MG63 (cell line): ENCODE measurements at regions not wholly inside any gene's neighbourhood (a gene's known extent, or its start where the extent isn't known, plus 50 kb on each side); places are given as distances from the start of the nearest gene placed in this dataset.

Experiments
- DNase-seq: peaks from one replicate; pipeline ENCODE4 v3.0.0-alpha.2; 2020
- H3K27me3 ChIP-seq: fragments of 250-450 bp; sonication (Bioruptor Pico); 2 replicates; pipeline ENCODE4 v1.5.1; 2020; ENCODE audit warnings: mild to moderate bottlenecking, moderate library complexity
- H3K36me3 ChIP-seq: fragments of 250-450 bp; sonication (Bioruptor Pico); 2 replicates; pipeline ENCODE4 v1.5.1; 2020; ENCODE audit warnings: mild to moderate bottlenecking, moderate library complexity
- H3K4me3 ChIP-seq: fragments of 250-450 bp; sonication (Bioruptor Pico); 2 replicates; pipeline ENCODE4 v1.5.1; 2020; ENCODE audit warnings: mild to moderate bottlenecking, moderate library complexity
- H3K9me3 ChIP-seq: fragments of 250-450 bp; sonication (Bioruptor Pico); 2 replicates; pipeline ENCODE4 v1.5.1; 2020; ENCODE audit warnings: mild to moderate bottlenecking, moderate library complexity

- DNase-seq: no peak
- no peak overlapping the region for H3K4me3 ChIP-seq
- H3K27me3 ChIP-seq: no peaks in the 10 kb centered on the region
- H3K36me3 ChIP-seq: no peaks in the 10 kb centered on the region
- no peaks in the 10 kb centered on the region for H3K9me3 ChIP-seq
These were observed 816.9 kb downstream of the AACS start for GRCh38 chr12:125882141-125882540.

- Histone ChIP-seq H3K36me3 (no peaks in the 10 kb centered on the region), H3K4me3 (no peak overlapping the region), H3K9me3 (no peaks in the 10 kb centered on the region), H3K27me3 (no peaks in the 10 kb centered on the region)
- no peak for DNase-seq
These were observed 823.7 kb downstream of the AACS start for GRCh38 chr12:125888921-125889320.

- Histone ChIP-seq H3K4me3 (no peak overlapping the region), H3K36me3 (no peaks in the 10 kb centered on the region), H3K27me3 (no peaks in the 10 kb centered on the region), H3K9me3 (no peaks in the 10 kb centered on the region)
- DNase-seq: no peak
These were observed 824.5 kb downstream of the AACS start for GRCh38 chr12:125889742-125890141.

- Histone ChIP-seq H3K27me3 (no peaks in the 10 kb centered on the region), H3K4me3 (no peak overlapping the region), H3K9me3 (no peaks in the 10 kb centered on the region), H3K36me3 (no peaks in the 10 kb centered on the region)
- no peak for DNase-seq
These were observed 825.2 kb downstream of the AACS start for GRCh38 chr12:125890366-125890905.

GRCh38 chr12:125890971-125891370 is 825.7 kb downstream of the AACS start:
- no peaks in the 10 kb centered on the region for H3K27me3 ChIP-seq
- no peaks in the 10 kb centered on the region for H3K9me3 ChIP-seq
- DNase-seq: peak; percentile 58
- no peak overlapping the region for H3K4me3 ChIP-seq
- no peaks in the 10 kb centered on the region for H3K36me3 ChIP-seq

- no peaks in the 10 kb centered on the region for H3K9me3 ChIP-seq
- no peaks in the 10 kb centered on the region for H3K27me3 ChIP-seq
- no peak for DNase-seq
- no peaks in the 10 kb centered on the region for H3K36me3 ChIP-seq
- H3K4me3 ChIP-seq: no peak overlapping the region
These were observed 827.0 kb downstream of the AACS start for GRCh38 chr12:125892276-125892675.

- no peaks in the 10 kb centered on the region for H3K27me3 ChIP-seq
- no peak overlapping the region for H3K4me3 ChIP-seq
- DNase-seq: no peak
- no peaks in the 10 kb centered on the region for H3K36me3 ChIP-seq
- H3K9me3 ChIP-seq: no peaks in the 10 kb centered on the region
These were observed 837.8 kb downstream of the AACS start for GRCh38 chr12:125902991-125903390.

- no peak for DNase-seq
- Histone ChIP-seq H3K27me3 (no peaks in the 10 kb centered on the region), H3K36me3 (no peaks in the 10 kb centered on the region), H3K4me3 (no peak overlapping the region), H3K9me3 (no peaks in the 10 kb centered on the region)
These were observed 842.1 kb downstream of the AACS start for GRCh38 chr12:125907351-125907750.

- Histone ChIP-seq H3K36me3 (no peaks in the 10 kb centered on the region), H3K27me3 (no peaks in the 10 kb centered on the region), H3K4me3 (no peak overlapping the region), H3K9me3 (no peaks in the 10 kb centered on the region)
- DNase-seq: no peak
These were observed 854.7 kb downstream of the AACS start for GRCh38 chr12:125919856-125920470.

GRCh38 chr12:125922330-125922729 is 857.1 kb downstream of the AACS start:
- H3K36me3 ChIP-seq: no peaks in the 10 kb centered on the region
- H3K9me3 ChIP-seq: no peaks in the 10 kb centered on the region
- no peaks in the 10 kb centered on the region for H3K27me3 ChIP-seq
- no peak for DNase-seq
- no peak overlapping the region for H3K4me3 ChIP-seq

- no peak for DNase-seq
- no peaks in the 10 kb centered on the region for H3K27me3 ChIP-seq
- H3K9me3 ChIP-seq: no peaks in the 10 kb centered on the region
- no peak overlapping the region for H3K4me3 ChIP-seq
- H3K36me3 ChIP-seq: no peaks in the 10 kb centered on the region
These were observed 871.3 kb downstream of the AACS start for GRCh38 chr12:125936502-125936901.

- H3K36me3 ChIP-seq: no peaks in the 10 kb centered on the region
- H3K9me3 ChIP-seq: no peaks in the 10 kb centered on the region
- H3K27me3 ChIP-seq: no peaks in the 10 kb centered on the region
- peak; percentile 56 for DNase-seq
- no peak overlapping the region for H3K4me3 ChIP-seq
These were observed 879.2 kb downstream of the AACS start for GRCh38 chr12:125944446-125944845.

GRCh38 chr12:125949471-125949870 is 884.2 kb downstream of the AACS start:
- no peaks in the 10 kb centered on the region for H3K9me3 ChIP-seq
- no peaks in the 10 kb centered on the region for H3K36me3 ChIP-seq
- DNase-seq: no peak
- H3K4me3 ChIP-seq: no peak overlapping the region
- no peaks in the 10 kb centered on the region for H3K27me3 ChIP-seq

- no peak for DNase-seq
- no peaks in the 10 kb centered on the region for H3K9me3 ChIP-seq
- H3K27me3 ChIP-seq: no peaks in the 10 kb centered on the region
- H3K36me3 ChIP-seq: no peaks in the 10 kb centered on the region
- no peak overlapping the region for H3K4me3 ChIP-seq
These were observed 889.1 kb downstream of the AACS start for GRCh38 chr12:125954362-125954761.

GRCh38 chr12:125956186-125956585 is 891.0 kb downstream of the AACS start:
- no peak overlapping the region for H3K4me3 ChIP-seq
- H3K36me3 ChIP-seq: no peaks in the 10 kb centered on the region
- no peaks in the 10 kb centered on the region for H3K27me3 ChIP-seq
- no peak for DNase-seq
- no peaks in the 10 kb centered on the region for H3K9me3 ChIP-seq

- no peak for DNase-seq
- no peak overlapping the region for H3K4me3 ChIP-seq
- H3K36me3 ChIP-seq: no peaks in the 10 kb centered on the region
- H3K9me3 ChIP-seq: no peaks in the 10 kb centered on the region
- no peaks in the 10 kb centered on the region for H3K27me3 ChIP-seq
These were observed 901.4 kb downstream of the AACS start for GRCh38 chr12:125966641-125967040.

GRCh38 chr12:125968413-125968812 is 903.2 kb downstream of the AACS start:
- H3K4me3 ChIP-seq: no peak overlapping the region
- DNase-seq: no peak
- H3K9me3 ChIP-seq: no peaks in the 10 kb centered on the region
- H3K36me3 ChIP-seq: no peaks in the 10 kb centered on the region
- no peaks in the 10 kb centered on the region for H3K27me3 ChIP-seq

GRCh38 chr12:125971981-125972380 is 906.7 kb downstream of the AACS start:
- H3K27me3 ChIP-seq: no peaks in the 10 kb centered on the region
- no peaks in the 10 kb centered on the region for H3K36me3 ChIP-seq
- H3K4me3 ChIP-seq: no peak overlapping the region
- H3K9me3 ChIP-seq: no peaks in the 10 kb centered on the region
- no peak for DNase-seq

- no peaks in the 10 kb centered on the region for H3K27me3 ChIP-seq
These were observed 913.1 kb downstream of the AACS start for GRCh38 chr12:125978286-125978685.

More at GRCh38 chr12:125978286-125978685, 913.1 kb downstream of the AACS start:
- no peak for DNase-seq
- Histone ChIP-seq H3K36me3 (no peaks in the 10 kb centered on the region), H3K4me3 (no peak overlapping the region), H3K9me3 (no peaks in the 10 kb centered on the region)
